ENCODE measurements at regions not wholly inside any gene's neighbourhood (a gene's known extent, or its start where the extent isn't known, plus 50 kb on each side); places are given as distances from the start of the nearest gene placed in this dataset.

DNA sequence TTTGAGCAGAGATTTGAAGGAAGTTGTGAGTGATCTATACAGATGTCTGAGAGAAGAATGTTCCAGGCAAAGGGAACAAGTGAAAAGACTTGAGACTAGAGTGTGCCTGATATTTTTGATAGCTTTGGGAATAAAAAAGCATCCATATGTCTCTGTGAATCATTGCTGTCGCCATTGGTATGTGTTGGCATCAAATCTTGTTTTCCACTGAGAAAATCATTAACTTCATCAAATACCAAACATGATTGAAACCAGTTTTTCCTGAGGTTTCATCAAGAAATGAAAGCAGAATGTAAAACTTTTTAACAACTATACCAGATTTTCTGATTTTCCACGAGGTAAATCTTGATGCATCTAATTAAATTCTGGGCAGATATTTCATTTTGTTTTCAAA is 862.6 kb downstream of the DIAPH3 start:
- Histone ChIP-seq H3K36me3 (ENCODE audit: insufficient read depth in 1 of 2, low read depth in 1 of 2) (no peaks in the 10 kb centered on the region), H3K27me3 (ENCODE audit: insufficient read depth in 3 of 3, low read length in 2 of 3) (no peaks in the 10 kb centered on the region), H3K4me3 (no peak overlapping the region), H3K27ac (no peak overlapping the region), H3K4me1 (no peaks in the 10 kb centered on the region), H3K9me3 (no peaks in the 10 kb centered on the region)
- intact Hi-C loops (cut with DNase I), result no loop called here
- ATAC-seq (no peak), DNase-seq (no peak)
- TF ChIP-seq CTCF (IDR thresholded peaks at IDR 0.05), result no peak
- WGBS, 3 donors, result 36 to 44% (median 42%) methylated on average over 2 of the region's 2 CpGs

- DNase-seq (no peak), ATAC-seq (no peak)
- H3K4me3 ChIP-seq, result no peak overlapping the region
- H3K9me3 ChIP-seq, result no peaks in the 10 kb centered on the region
- H3K27me3 ChIP-seq (ENCODE audit: insufficient read depth in 3 of 3, low read length in 2 of 3), result no peaks in the 10 kb centered on the region
- TF ChIP-seq CTCF (IDR thresholded peaks at IDR 0.05), result no peak
- intact Hi-C loops (cut with DNase I), result no loop called here
- no peaks in the 10 kb centered on the region for H3K36me3 ChIP-seq (ENCODE audit: insufficient read depth in 1 of 2, low read depth in 1 of 2)
- no peak overlapping the region for H3K27ac ChIP-seq
- no peaks in the 10 kb centered on the region for H3K4me1 ChIP-seq
Observed at GRCh38 chr13:59303433-59303832, 860.3 kb downstream of the DIAPH3 start.

GRCh38 chr13:59304596-59304995 is 859.1 kb downstream of the DIAPH3 start:
- no peak overlapping the region for H3K4me3 ChIP-seq
- H3K27ac ChIP-seq, result no peak overlapping the region
- no peak for TF ChIP-seq CTCF (IDR thresholded peaks at IDR 0.05)
- no peaks in the 10 kb centered on the region for H3K27me3 ChIP-seq (ENCODE audit: insufficient read depth in 3 of 3, low read length in 2 of 3)
- intact Hi-C loops (cut with DNase I), result no loop called here
- H3K9me3 ChIP-seq, result no peaks in the 10 kb centered on the region
- no peak for DNase-seq
- no peak for ATAC-seq
- H3K36me3 ChIP-seq (ENCODE audit: insufficient read depth in 1 of 2, low read depth in 1 of 2), result no peaks in the 10 kb centered on the region
- 90 to 100% (median 96%) methylated on average over 1 of the region's 1 CpG for WGBS, 3 donors
- H3K4me1 ChIP-seq, result no peaks in the 10 kb centered on the region

GRCh38 chr13:59305896-59306295 is 857.8 kb downstream of the DIAPH3 start:
- ATAC-seq, result no peak
- Histone ChIP-seq H3K27ac (no peak overlapping the region), H3K36me3 (ENCODE audit: insufficient read depth in 1 of 2, low read depth in 1 of 2) (no peaks in the 10 kb centered on the region), H3K27me3 (ENCODE audit: insufficient read depth in 3 of 3, low read length in 2 of 3) (no peaks in the 10 kb centered on the region), H3K4me1 (no peaks in the 10 kb centered on the region), H3K9me3 (no peaks in the 10 kb centered on the region), H3K4me3 (no peak overlapping the region)
- intact Hi-C loops (cut with DNase I), result no loop called here
- 83 to 98% (median 91%) methylated on average over 4 of the region's 4 CpGs for WGBS, 3 donors
- no peak for TF ChIP-seq CTCF (IDR thresholded peaks at IDR 0.05)
- DNase-seq, result no peak

- WGBS, 3 donors, result 77 to 90% (median 82%) methylated on average over 3 of the region's 3 CpGs
- H3K27ac ChIP-seq, result no peak overlapping the region
- ATAC-seq (no peak), DNase-seq (no peak)
- no peaks in the 10 kb centered on the region for H3K9me3 ChIP-seq
- no peaks in the 10 kb centered on the region for H3K4me1 ChIP-seq
- H3K27me3 ChIP-seq (ENCODE audit: insufficient read depth in 3 of 3, low read length in 2 of 3), result no peaks in the 10 kb centered on the region
- H3K4me3 ChIP-seq, result no peak overlapping the region
- no peak for TF ChIP-seq CTCF (IDR thresholded peaks at IDR 0.05)
- intact Hi-C loops (cut with DNase I), result no loop called here
- no peaks in the 10 kb centered on the region for H3K36me3 ChIP-seq (ENCODE audit: insufficient read depth in 1 of 2, low read depth in 1 of 2)
Observed at GRCh38 chr13:59312776-59313175, 851.0 kb downstream of the DIAPH3 start.

Measured in psoas muscle (tissue), 7 donors.